ENCODE measurements at regions not wholly inside any gene's neighbourhood (a gene's known extent, or its start where the extent isn't known, plus 50 kb on each side); places are given as distances from the start of the nearest gene placed in this dataset.

- no peaks in the 10 kb centered on the region for H3K4me1 ChIP-seq
- TF ChIP-seq CTCF (IDR thresholded peaks at IDR 0.05) (no peak), POLR2AphosphoS5 (IDR thresholded peaks at IDR 0.05; ENCODE audit: insufficient read depth in 1 of 2, low read depth in 1 of 2) (no peak), POLR2A (IDR thresholded peaks at IDR 0.05) (no peak)
- no peak for DNase-seq (ENCODE audit: extremely low spot score in 2 of 2)
- no peaks in the 10 kb centered on the region for H3K9me3 ChIP-seq
- H3K27me3 ChIP-seq = no peaks in the 10 kb centered on the region
- intact Hi-C loops (cut with DNase I) = no loop called here
- H3K4me3 ChIP-seq = no peak overlapping the region
- no peak overlapping the region for H3K27ac ChIP-seq
- no peaks in the 10 kb centered on the region for H3K36me3 ChIP-seq
These were observed 167.3 kb upstream of the GLI2 start for GRCh38 chr2:120568089-120568974.

DNA sequence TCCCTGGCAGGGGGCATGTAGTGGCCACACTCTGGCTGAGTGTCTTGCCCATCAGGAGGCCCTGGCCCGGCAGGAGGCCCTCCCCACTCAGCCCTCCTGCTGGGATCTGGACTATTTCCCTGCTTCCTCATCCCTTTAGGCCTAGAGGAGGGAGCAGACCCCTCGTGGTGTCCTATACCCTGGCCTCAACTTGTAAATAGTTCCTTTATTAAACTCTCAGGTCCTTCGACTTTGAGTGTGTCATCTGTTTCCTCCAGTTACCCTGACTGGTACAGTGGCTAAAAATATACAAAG is 166.7 kb upstream of the GLI2 start:
- no peak for TF ChIP-seq POLR2AphosphoS5 (IDR thresholded peaks at IDR 0.05; ENCODE audit: insufficient read depth in 1 of 2, low read depth in 1 of 2)
- TF ChIP-seq CTCF (IDR thresholded peaks at IDR 0.05) = no peak
- TF ChIP-seq POLR2A (IDR thresholded peaks at IDR 0.05) = no peak
- Histone ChIP-seq H3K4me1 (no peaks in the 10 kb centered on the region), H3K36me3 (no peaks in the 10 kb centered on the region), H3K9me3 (no peaks in the 10 kb centered on the region), H3K27ac (no peak overlapping the region), H3K4me3 (no peak overlapping the region), H3K27me3 (no peaks in the 10 kb centered on the region)
- intact Hi-C loops (cut with DNase I) = no loop called here
- no peak for DNase-seq (ENCODE audit: extremely low spot score in 2 of 2)

GRCh38 chr2:120570001-120570400 is 165.7 kb upstream of the GLI2 start:
- no peaks in the 10 kb centered on the region for H3K36me3 ChIP-seq
- no peaks in the 10 kb centered on the region for H3K27me3 ChIP-seq
- intact Hi-C loops (cut with DNase I) = no loop called here
- TF ChIP-seq POLR2AphosphoS5 (IDR thresholded peaks at IDR 0.05; ENCODE audit: insufficient read depth in 1 of 2, low read depth in 1 of 2) = no peak
- TF ChIP-seq POLR2A (IDR thresholded peaks at IDR 0.05) = no peak
- no peak for TF ChIP-seq CTCF (IDR thresholded peaks at IDR 0.05)
- no peak for DNase-seq (ENCODE audit: extremely low spot score in 2 of 2)
- no peak overlapping the region for H3K4me3 ChIP-seq
- H3K4me1 ChIP-seq = no peaks in the 10 kb centered on the region
- no peak overlapping the region for H3K27ac ChIP-seq
- no peaks in the 10 kb centered on the region for H3K9me3 ChIP-seq

- no peaks in the 10 kb centered on the region for H3K4me1 ChIP-seq
- no peak for DNase-seq (ENCODE audit: extremely low spot score in 2 of 2)
- H3K4me3 ChIP-seq = no peak overlapping the region
- intact Hi-C loops (cut with DNase I) = no loop called here
- H3K27ac ChIP-seq = no peak overlapping the region
- H3K9me3 ChIP-seq = no peaks in the 10 kb centered on the region
- H3K27me3 ChIP-seq = no peaks in the 10 kb centered on the region
- H3K36me3 ChIP-seq = no peaks in the 10 kb centered on the region
- no peak for TF ChIP-seq POLR2A (IDR thresholded peaks at IDR 0.05)
- TF ChIP-seq POLR2AphosphoS5 (IDR thresholded peaks at IDR 0.05; ENCODE audit: insufficient read depth in 1 of 2, low read depth in 1 of 2) = no peak
- TF ChIP-seq CTCF (IDR thresholded peaks at IDR 0.05) = no peak
These were observed 165.1 kb upstream of the GLI2 start for GRCh38 chr2:120570546-120570945.

DNA sequence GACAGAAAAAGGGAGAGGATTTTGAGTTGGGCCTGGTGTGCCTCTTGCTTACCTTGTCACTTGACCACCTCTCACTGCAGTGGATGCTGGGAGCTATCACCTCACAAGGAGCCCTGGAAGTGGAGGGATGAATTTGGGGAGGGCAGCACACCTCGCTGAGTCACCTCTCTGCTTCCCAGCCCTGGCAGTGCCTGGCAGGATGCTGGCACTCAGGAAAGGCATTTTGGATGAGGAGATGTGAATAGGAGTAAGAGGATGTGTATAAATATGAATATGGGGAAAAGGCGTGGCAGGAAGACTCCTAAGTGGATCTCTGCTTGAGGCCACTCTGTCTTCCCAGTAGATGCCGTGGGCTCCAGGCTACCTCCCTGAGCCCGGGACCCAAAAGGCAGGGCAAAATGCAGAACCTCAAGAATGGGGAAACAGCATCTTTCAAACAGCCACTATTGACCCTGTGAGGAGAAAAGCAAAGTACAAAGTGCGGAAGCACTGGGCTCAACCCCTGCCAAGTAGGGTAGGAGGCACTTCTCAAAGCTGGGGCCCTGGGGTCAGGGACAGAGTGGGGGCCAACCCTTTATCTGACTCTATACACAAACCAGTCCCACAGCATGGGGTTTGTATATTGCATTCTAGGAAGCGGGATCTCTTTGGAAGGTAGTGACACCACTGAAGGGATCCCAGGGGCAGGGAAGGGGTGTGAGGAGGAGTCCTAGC is 164.5 kb upstream of the GLI2 start:
- no peaks in the 10 kb centered on the region for H3K27me3 ChIP-seq
- no peaks in the 10 kb centered on the region for H3K36me3 ChIP-seq
- H3K27ac ChIP-seq = no peak overlapping the region
- peaks cover 1% of the 10 kb centered on the region for H3K4me1 ChIP-seq
- H3K4me3 ChIP-seq = no peak overlapping the region
- no peak for TF ChIP-seq CTCF (IDR thresholded peaks at IDR 0.05)
- TF ChIP-seq POLR2A (IDR thresholded peaks at IDR 0.05) = no peak
- TF ChIP-seq POLR2AphosphoS5 (IDR thresholded peaks at IDR 0.05; ENCODE audit: insufficient read depth in 1 of 2, low read depth in 1 of 2) = no peak
- no peaks in the 10 kb centered on the region for H3K9me3 ChIP-seq
- intact Hi-C loops (cut with DNase I) = no loop called here
- no peak for DNase-seq (ENCODE audit: extremely low spot score in 2 of 2)

Data from vagina (tissue), 2 donors.